Activated T-cell treated with anti-CD3 and anti-CD28 coated beads, Interleukin-2, amount 50 U/mL, for 24 hours (primary cell): ENCODE measurements at regions not wholly inside any gene's neighbourhood (a gene's known extent, or its start where the extent isn't known, plus 50 kb on each side); places are given as distances from the start of the nearest gene placed in this dataset.

Experiments used
- DNase-seq: peaks from one replicate; pipeline ENCODE4 v3.0.0-alpha.2; 2020
- H3K27ac Mint-ChIP-seq: 2 replicates; pipeline ENCODE4 v1.8.0; 2020; ENCODE audit warnings: mild to moderate bottlenecking, mixed read lengths
- H3K27me3 Mint-ChIP-seq: 2 replicates; pipeline ENCODE4 v1.8.0; 2020; ENCODE audit warnings: mixed read lengths
- H3K36me3 Mint-ChIP-seq: 2 replicates; pipeline ENCODE4 v1.8.0; 2020; ENCODE audit warnings: low read depth, mixed read lengths
- H3K4me1 Mint-ChIP-seq: 2 replicates; pipeline ENCODE4 v1.8.0; 2020; ENCODE audit warnings: low read depth, mixed read lengths
- H3K4me3 Mint-ChIP-seq: 2 replicates; pipeline ENCODE4 v1.8.0; 2020; ENCODE audit warnings: mild to moderate bottlenecking, moderate library complexity, mixed read lengths
- H3K9me3 Mint-ChIP-seq: 2 replicates; pipeline ENCODE4 v1.8.0; 2020; ENCODE audit warnings: mixed read lengths

DNA sequence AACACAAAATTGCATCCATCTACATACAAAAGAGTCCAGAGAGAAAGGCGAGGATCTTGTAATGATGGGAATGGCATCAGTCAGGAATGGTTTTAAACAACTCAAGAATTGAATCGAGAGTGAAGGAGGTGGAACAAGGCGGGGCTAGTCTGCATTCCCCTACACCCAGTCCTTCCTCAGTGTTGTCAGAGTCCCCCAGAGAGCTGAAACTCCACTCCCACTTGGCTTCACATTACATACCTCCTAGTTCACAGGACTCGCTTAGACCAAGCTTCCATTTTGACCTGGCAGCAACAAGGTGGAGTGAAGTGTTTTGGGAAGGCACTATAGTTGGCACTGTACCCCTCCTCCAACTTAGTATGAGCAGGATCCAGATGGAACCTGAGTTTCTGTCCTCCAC lies 1273.5 kb upstream of the CRIM1 start:
- H3K9me3 Mint-ChIP-seq, result peaks cover 6% of the 10 kb centered on the region

GRCh38 chr2:35081622-35082015 lies 1274.0 kb upstream of the CRIM1 start:
- Mint-ChIP-seq H3K4me3 (no peak overlapping the region), H3K9me3 (peaks cover 6% of the 10 kb centered on the region), H3K36me3 (no peaks in the 10 kb centered on the region), H3K27me3 (no peaks in the 10 kb centered on the region), H3K4me1 (no peaks in the 10 kb centered on the region), H3K27ac (no peak overlapping the region)
- DNase-seq, result no peak

More for the DNA sequence above, 1273.5 kb upstream of the CRIM1 start:
- Mint-ChIP-seq H3K36me3 (no peaks in the 10 kb centered on the region), H3K27me3 (no peaks in the 10 kb centered on the region), H3K27ac (no peak overlapping the region), H3K4me3 (no peak overlapping the region), H3K4me1 (no peaks in the 10 kb centered on the region)
- DNase-seq, result no peak

DNA sequence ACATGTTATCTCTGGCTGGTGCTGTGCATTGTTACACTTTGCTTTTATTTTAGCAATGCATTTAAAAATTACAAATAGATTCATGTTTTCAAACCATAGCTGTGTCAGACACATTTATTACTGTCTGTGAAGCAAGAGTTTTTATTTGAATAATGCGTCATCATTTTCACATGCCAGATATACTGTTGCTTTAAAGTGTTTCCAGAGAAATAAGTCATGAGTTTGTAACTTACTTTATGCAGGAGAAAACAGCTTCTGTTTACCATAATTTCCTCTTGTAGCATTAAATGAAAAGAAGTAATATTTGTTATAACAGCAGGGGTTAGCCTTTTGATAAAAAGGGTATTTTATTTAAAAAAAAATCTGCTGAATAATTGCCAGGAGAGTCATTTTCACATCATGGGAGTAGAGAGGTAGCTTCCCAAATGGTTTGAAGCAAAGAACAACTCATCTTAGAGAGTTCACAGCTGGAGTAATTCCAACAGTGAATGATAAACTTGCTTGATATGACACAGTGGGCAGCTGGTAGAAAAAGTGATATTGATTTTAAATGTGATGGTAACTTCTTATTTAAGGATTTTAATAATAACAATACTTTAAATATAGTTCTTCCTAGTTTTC lies 1274.5 kb upstream of the CRIM1 start:
- peaks cover 1% of the 10 kb centered on the region for H3K9me3 Mint-ChIP-seq
- no peaks in the 10 kb centered on the region for H3K27me3 Mint-ChIP-seq
- H3K4me1 Mint-ChIP-seq, result no peaks in the 10 kb centered on the region
- H3K4me3 Mint-ChIP-seq, result no peak overlapping the region
- DNase-seq, result no peak
- H3K36me3 Mint-ChIP-seq, result no peaks in the 10 kb centered on the region
- H3K27ac Mint-ChIP-seq, result no peak overlapping the region

DNA sequence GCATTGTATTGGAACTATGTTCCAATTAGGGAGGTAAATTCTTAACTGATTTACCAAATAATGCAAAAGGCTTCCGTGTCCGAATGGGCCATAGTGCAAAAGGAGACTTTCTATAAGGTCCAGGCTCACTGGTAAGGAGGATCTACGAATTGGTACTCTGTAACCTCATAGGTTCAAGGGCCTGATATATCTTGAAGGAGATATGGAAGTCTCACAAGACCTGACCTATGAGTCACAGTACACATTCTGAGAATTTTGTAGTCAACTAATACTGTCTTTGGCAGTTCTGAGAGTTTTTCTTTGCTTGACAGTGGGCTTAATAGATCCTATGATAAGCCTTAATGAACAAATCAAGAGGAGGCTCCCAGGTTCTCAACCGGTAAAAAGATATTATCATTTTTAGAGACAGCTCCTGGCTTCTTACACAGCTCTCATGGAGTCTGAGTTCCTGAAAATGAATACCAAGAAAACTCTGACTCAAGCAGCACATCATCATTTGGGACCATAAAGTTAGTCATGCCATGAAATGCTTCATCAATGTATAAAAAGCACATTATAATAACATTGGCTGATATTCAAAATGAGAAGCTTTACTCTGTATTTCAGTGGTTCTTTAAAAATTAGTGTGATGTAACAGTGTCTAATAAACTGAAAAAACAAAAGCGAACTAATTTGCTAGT lies 1275.2 kb upstream of the CRIM1 start:
- Mint-ChIP-seq H3K4me1 (no peaks in the 10 kb centered on the region), H3K36me3 (no peaks in the 10 kb centered on the region), H3K27me3 (no peaks in the 10 kb centered on the region), H3K27ac (no peak overlapping the region), H3K9me3 (no peaks in the 10 kb centered on the region), H3K4me3 (no peak overlapping the region)
- DNase-seq, result no peak

- Mint-ChIP-seq H3K36me3 (no peaks in the 10 kb centered on the region), H3K27me3 (no peaks in the 10 kb centered on the region)
Measured at GRCh38 chr2:35067420-35067819, 1288.2 kb upstream of the CRIM1 start.

DNA sequence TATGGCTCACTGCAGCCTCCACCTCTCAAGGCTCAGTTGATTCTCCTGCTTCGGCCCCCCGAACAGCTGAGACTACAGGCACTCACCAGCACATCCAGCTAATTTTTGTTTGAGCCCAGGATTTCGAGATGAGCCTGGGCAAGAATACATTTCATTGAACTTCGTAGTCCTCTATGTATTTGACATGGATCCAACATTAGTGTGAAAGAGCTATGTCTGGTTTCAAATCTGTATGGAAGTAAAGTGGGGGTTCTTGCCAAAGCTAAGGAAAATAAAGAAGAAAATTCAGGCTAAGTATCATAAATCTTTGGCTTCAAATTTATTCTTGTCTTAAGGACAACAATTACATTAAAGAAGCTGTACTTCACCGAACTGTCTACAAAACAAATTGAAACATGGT lies 1291.7 kb upstream of the CRIM1 start:
- Mint-ChIP-seq H3K4me3 (no peak overlapping the region), H3K36me3 (no peaks in the 10 kb centered on the region), H3K4me1 (no peaks in the 10 kb centered on the region), H3K27ac (no peak overlapping the region), H3K27me3 (no peaks in the 10 kb centered on the region), H3K9me3 (peaks cover 5% of the 10 kb centered on the region)
- DNase-seq, result no peak

More at GRCh38 chr2:35067420-35067819, 1288.2 kb upstream of the CRIM1 start:
- DNase-seq, result no peak
- H3K4me3 Mint-ChIP-seq, result no peak overlapping the region
- H3K27ac Mint-ChIP-seq, result no peak overlapping the region
- peaks cover 17% of the 10 kb centered on the region for H3K9me3 Mint-ChIP-seq
- H3K4me1 Mint-ChIP-seq, result no peaks in the 10 kb centered on the region

GRCh38 chr2:35035883-35036282 lies 1319.7 kb upstream of the CRIM1 start:
- no peak overlapping the region for H3K4me3 Mint-ChIP-seq
- H3K9me3 Mint-ChIP-seq, result peaks cover 6% of the 10 kb centered on the region
- H3K4me1 Mint-ChIP-seq, result no peaks in the 10 kb centered on the region
- H3K36me3 Mint-ChIP-seq, result no peaks in the 10 kb centered on the region
- no peaks in the 10 kb centered on the region for H3K27me3 Mint-ChIP-seq
- DNase-seq, result no peak
- no peak overlapping the region for H3K27ac Mint-ChIP-seq

GRCh38 chr2:35033748-35034147 lies 1321.8 kb upstream of the CRIM1 start:
- Mint-ChIP-seq H3K27me3 (no peaks in the 10 kb centered on the region), H3K4me1 (no peaks in the 10 kb centered on the region), H3K36me3 (no peaks in the 10 kb centered on the region), H3K4me3 (no peak overlapping the region), H3K9me3 (peaks cover 3% of the 10 kb centered on the region), H3K27ac (no peak overlapping the region)
- no peak for DNase-seq

DNA sequence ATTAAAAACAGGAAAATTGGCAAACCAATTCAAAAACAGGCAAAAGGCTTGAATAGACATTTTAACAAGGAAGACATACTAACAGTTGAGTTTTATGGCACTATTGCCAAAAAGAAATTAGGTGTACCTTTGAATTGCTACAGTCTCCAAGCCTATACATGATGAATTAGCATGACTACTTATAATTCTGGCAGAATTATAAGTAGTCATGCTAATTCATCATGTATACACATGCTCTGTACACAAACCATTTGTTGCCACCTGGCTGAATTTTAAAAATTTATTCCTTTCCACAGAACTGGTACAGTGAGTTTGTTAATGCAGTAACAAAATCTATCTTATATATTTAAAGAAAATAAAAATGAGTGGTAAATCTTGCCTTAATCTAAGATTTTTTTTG lies 1332.0 kb upstream of the CRIM1 start:
- H3K4me3 Mint-ChIP-seq, result no peak overlapping the region
- no peaks in the 10 kb centered on the region for H3K36me3 Mint-ChIP-seq
- DNase-seq, result no peak
- no peaks in the 10 kb centered on the region for H3K27me3 Mint-ChIP-seq
- no peaks in the 10 kb centered on the region for H3K4me1 Mint-ChIP-seq
- no peak overlapping the region for H3K27ac Mint-ChIP-seq
- H3K9me3 Mint-ChIP-seq, result peaks cover 4% of the 10 kb centered on the region

- DNase-seq, result no peak
Measured at GRCh38 chr2:35000453-35000852, 1355.1 kb upstream of the CRIM1 start.

GRCh38 chr2:34998741-34999140 lies 1356.8 kb upstream of the CRIM1 start:
- no peaks in the 10 kb centered on the region for H3K4me1 Mint-ChIP-seq
- H3K9me3 Mint-ChIP-seq, result peaks cover under 1% of the 10 kb centered on the region
- H3K36me3 Mint-ChIP-seq, result no peaks in the 10 kb centered on the region
- H3K27me3 Mint-ChIP-seq, result no peaks in the 10 kb centered on the region
- no peak for DNase-seq
- no peak overlapping the region for H3K27ac Mint-ChIP-seq
- no peak overlapping the region for H3K4me3 Mint-ChIP-seq

More at GRCh38 chr2:35000453-35000852, 1355.1 kb upstream of the CRIM1 start:
- no peak overlapping the region for H3K27ac Mint-ChIP-seq
- no peaks in the 10 kb centered on the region for H3K27me3 Mint-ChIP-seq
- no peaks in the 10 kb centered on the region for H3K4me1 Mint-ChIP-seq
- no peak overlapping the region for H3K4me3 Mint-ChIP-seq
- peaks cover 2% of the 10 kb centered on the region for H3K9me3 Mint-ChIP-seq
- H3K36me3 Mint-ChIP-seq, result no peaks in the 10 kb centered on the region

GRCh38 chr2:34997779-34998178 lies 1357.8 kb upstream of the CRIM1 start:
- no peak overlapping the region for H3K4me3 Mint-ChIP-seq
- H3K27ac Mint-ChIP-seq, result no peak overlapping the region
- no peaks in the 10 kb centered on the region for H3K27me3 Mint-ChIP-seq
- no peaks in the 10 kb centered on the region for H3K36me3 Mint-ChIP-seq
- no peaks in the 10 kb centered on the region for H3K4me1 Mint-ChIP-seq
- no peak for DNase-seq
- H3K9me3 Mint-ChIP-seq, result no peaks in the 10 kb centered on the region

- H3K36me3 Mint-ChIP-seq, result no peaks in the 10 kb centered on the region
- H3K4me1 Mint-ChIP-seq, result no peaks in the 10 kb centered on the region
- no peak overlapping the region for H3K4me3 Mint-ChIP-seq
- no peak overlapping the region for H3K27ac Mint-ChIP-seq
- peaks cover 4% of the 10 kb centered on the region for H3K9me3 Mint-ChIP-seq
- H3K27me3 Mint-ChIP-seq, result no peaks in the 10 kb centered on the region
- DNase-seq, result no peak
Measured at GRCh38 chr2:34995196-34995595, 1360.4 kb upstream of the CRIM1 start.

GRCh38 chr2:34991508-34992274 lies 1363.9 kb upstream of the CRIM1 start:
- Mint-ChIP-seq H3K27ac (no peak overlapping the region), H3K4me1 (no peaks in the 10 kb centered on the region), H3K9me3 (peaks cover 4% of the 10 kb centered on the region), H3K36me3 (no peaks in the 10 kb centered on the region), H3K4me3 (no peak overlapping the region), H3K27me3 (no peaks in the 10 kb centered on the region)
- DNase-seq, result no peak

DNA sequence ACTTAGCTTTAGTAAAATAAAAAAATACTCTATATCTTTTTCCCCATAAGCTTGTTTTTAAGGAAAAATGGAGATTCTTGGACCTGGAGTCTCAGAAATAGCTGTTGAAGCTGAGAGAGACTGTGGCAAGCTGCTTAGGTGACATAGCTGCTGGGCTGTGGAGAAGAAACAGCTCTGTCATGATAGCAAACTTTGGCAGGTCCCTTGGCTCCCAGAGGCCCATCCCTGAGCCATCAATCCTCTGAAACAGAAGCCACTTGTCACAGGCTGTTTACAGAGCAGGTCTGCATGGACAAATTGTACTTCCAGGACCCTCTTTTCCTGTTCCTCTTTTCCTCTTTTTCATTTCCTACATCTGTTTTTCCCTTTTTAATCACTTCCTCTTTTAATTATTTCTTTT lies 1370.1 kb upstream of the CRIM1 start:
- Mint-ChIP-seq H3K36me3 (no peaks in the 10 kb centered on the region), H3K4me3 (no peak overlapping the region)

More for the DNA sequence above, 1370.1 kb upstream of the CRIM1 start:
- H3K9me3 Mint-ChIP-seq, result peaks cover 3% of the 10 kb centered on the region
- no peak overlapping the region for H3K27ac Mint-ChIP-seq
- DNase-seq, result no peak
- no peaks in the 10 kb centered on the region for H3K4me1 Mint-ChIP-seq
- no peaks in the 10 kb centered on the region for H3K27me3 Mint-ChIP-seq
